NCI-H748 treated with DMSO at 0.1 percent for 48 hours (cell line): ENCODE measurements at regions not wholly inside any gene's neighbourhood (a gene's known extent, or its start where the extent isn't known, plus 50 kb on each side); places are given as distances from the start of the nearest gene placed in this dataset.
"Not testable (repeated sequence)": the region's sequence is repeated elsewhere in the genome, so short reads cannot be mapped to it uniquely, and the experiment has no call there.

Experiments used
- DNase-seq: peaks from one replicate; lab custom pipeline; 2025; lab: John Stamatoyannopoulos, UW

GRCh38 chr1:30008372-30008997, 714.9 kb downstream of the MATN1 start:
- DNase-seq: no peak

- DNase-seq: no peak
These were observed 717.3 kb downstream of the MATN1 start for GRCh38 chr1:30005972-30006619.

GRCh38 chr1:30001732-30002039, 721.7 kb downstream of the MATN1 start:
- DNase-seq: no peak

GRCh38 chr1:30001011-30001731, 722.2 kb downstream of the MATN1 start:
- no peak for DNase-seq

- no peak for DNase-seq
These were observed 723.1 kb downstream of the MATN1 start for GRCh38 chr1:30000266-30000665.

- no peak for DNase-seq
These were observed 723.8 kb downstream of the MATN1 start for GRCh38 chr1:29999595-29999994.

GRCh38 chr1:29998686-29999085, 724.7 kb downstream of the MATN1 start:
- no peak for DNase-seq

- not testable (repeated sequence) for DNase-seq
These were observed 725.6 kb downstream of the MATN1 start for GRCh38 chr1:29997818-29998217.

- no peak for DNase-seq
These were observed 729.4 kb downstream of the MATN1 start for GRCh38 chr1:29993950-29994349.

- DNase-seq: no peak
These were observed 731.6 kb downstream of the MATN1 start for GRCh38 chr1:29991815-29992214.

- no peak for DNase-seq
These were observed 732.4 kb downstream of the MATN1 start for GRCh38 chr1:29991025-29991424.

- DNase-seq: no peak
These were observed 733.1 kb downstream of the MATN1 start for GRCh38 chr1:29990304-29990703.

- no peak for DNase-seq
These were observed 736.4 kb downstream of the MATN1 start for GRCh38 chr1:29986986-29987385.

GRCh38 chr1:29985606-29985945, 737.8 kb downstream of the MATN1 start:
- DNase-seq: no peak

- no peak for DNase-seq
These were observed 738.4 kb downstream of the MATN1 start for GRCh38 chr1:29984862-29985605.

GRCh38 chr1:29984166-29984861, 739.1 kb downstream of the MATN1 start:
- DNase-seq: no peak

- DNase-seq: no peak
These were observed 740.1 kb downstream of the MATN1 start for GRCh38 chr1:29983321-29983720.

GRCh38 chr1:29981586-29982239, 741.7 kb downstream of the MATN1 start:
- DNase-seq: no peak

GRCh38 chr1:29977550-29977949, 741.2 kb downstream of the PTPRU start:
- no peak for DNase-seq

GRCh38 chr1:29975036-29975694, 738.8 kb downstream of the PTPRU start:
- DNase-seq: no peak

- DNase-seq: no peak
These were observed 738.0 kb downstream of the PTPRU start for GRCh38 chr1:29974316-29974724.
